GM08714 (cell line): ENCODE measurements at regions not wholly inside any gene's neighbourhood (a gene's known extent, or its start where the extent isn't known, plus 50 kb on each side); places are given as distances from the start of the nearest gene placed in this dataset.
"Not testable (repeated sequence)": the region's sequence is repeated elsewhere in the genome, so short reads cannot be mapped to it uniquely, and the experiment has no call there.

Experiments
- H3K4me3 ChIP-seq: fragments of 200-500 bp; sonication (Bioruptor generic); 2 replicates; pipeline ENCODE4 v1.5.1; 2014; ENCODE audit warnings: mild to moderate bottlenecking, low read length, inconsistent platforms
- ZNF274 ChIP-seq: IDR thresholded peaks from 2 replicates; pipeline ENCODE4 v1.6.1; 2012; ENCODE audit warnings: mild to moderate bottlenecking, low read depth, low read length

- no peak for TF ChIP-seq ZNF274
- no peak overlapping the region for H3K4me3 ChIP-seq
Observed at GRCh38 chr12:25615119-25615518, 62.0 kb upstream of the LMNTD1 start.

DNA sequence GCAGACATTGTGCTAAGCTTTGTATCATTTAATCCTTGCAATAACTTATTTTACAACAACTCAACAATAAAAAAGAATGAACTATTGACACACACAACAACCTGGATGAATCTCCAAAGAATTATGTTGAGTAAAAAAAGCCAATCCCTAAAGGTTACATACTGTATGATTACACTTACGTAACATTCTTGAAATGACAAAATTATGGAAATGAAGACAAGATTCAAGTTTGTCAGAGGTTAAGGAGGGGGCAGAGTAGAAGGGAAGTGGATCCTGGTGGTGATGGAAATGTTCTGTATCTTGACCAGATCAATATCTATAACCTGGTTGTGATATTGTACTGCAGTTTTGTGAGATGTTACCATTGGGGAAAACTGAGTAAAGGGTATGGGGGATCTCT lies 63.2 kb upstream of the LMNTD1 start:
- no peak for TF ChIP-seq ZNF274
- no peak overlapping the region for H3K4me3 ChIP-seq

GRCh38 chr12:25617991-25618390 lies 64.9 kb upstream of the LMNTD1 start:
- H3K4me3 ChIP-seq = no peak overlapping the region
- TF ChIP-seq ZNF274 = no peak

DNA sequence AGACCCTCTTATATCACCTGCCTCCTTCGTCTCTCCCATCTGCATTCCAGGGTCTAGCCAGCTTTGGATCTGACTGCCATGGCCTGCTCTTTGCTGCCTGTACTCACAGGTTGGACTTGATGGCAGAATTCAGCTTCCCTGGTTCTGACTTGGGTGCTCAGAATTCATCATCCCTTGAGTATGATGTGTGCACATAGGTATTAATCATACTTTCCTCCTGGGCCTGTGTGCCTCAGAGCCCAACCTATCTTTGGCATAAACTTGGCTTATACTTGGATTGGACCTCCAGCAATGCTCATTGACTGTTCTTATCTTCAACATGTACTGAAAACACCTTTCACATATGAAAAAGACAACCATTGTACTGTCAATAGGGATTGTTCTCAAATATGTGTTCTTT lies 70.7 kb upstream of the LMNTD1 start:
- no peak overlapping the region for H3K4me3 ChIP-seq
- TF ChIP-seq ZNF274 = no peak

DNA sequence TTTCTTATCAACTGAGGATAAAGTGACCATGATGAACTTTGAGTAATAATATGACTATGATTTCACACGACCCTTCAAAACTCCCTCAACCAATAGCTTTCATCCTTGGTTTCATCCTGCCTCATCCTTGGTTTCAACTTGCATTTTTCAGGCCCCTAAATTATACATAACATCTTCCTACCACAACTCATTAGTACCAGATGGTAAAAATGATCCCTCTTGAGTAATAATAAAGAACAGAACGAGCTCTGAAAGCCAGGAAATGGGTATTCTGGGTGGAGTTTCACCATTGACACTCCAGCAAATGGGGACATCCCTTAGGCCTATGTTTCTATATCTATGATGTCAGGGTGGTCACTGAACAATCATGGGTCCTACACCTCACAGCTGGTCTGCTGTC lies 72.1 kb upstream of the LMNTD1 start:
- no peak for TF ChIP-seq ZNF274
- no peak overlapping the region for H3K4me3 ChIP-seq

- H3K4me3 ChIP-seq = no peak overlapping the region
- TF ChIP-seq ZNF274 = no peak
Observed at GRCh38 chr12:25629341-25629740, 76.3 kb upstream of the LMNTD1 start.

GRCh38 chr12:25630735-25631515 lies 77.8 kb upstream of the LMNTD1 start:
- H3K4me3 ChIP-seq = not testable (repeated sequence)

- not testable (repeated sequence) for H3K4me3 ChIP-seq
Observed at GRCh38 chr12:25633149-25633548, 80.1 kb upstream of the LMNTD1 start.

DNA sequence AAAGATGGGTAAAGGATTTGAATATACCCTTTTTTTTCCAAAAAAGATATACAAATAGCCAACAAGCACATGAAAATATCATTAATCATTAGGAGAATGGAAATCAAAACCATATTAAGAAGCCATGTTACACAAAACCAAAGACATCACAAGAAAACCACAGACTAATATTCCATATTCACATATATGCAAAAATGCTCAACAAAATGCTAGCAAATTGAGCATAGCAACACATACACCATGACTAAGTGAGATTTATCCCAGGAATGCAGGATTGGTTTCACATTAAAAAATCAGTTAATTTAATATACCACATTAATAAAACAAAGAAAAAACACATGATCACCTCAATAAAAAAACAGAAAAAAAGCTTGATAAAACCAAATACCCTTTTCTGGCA lies 84.7 kb upstream of the LMNTD1 start:
- no peak overlapping the region for H3K4me3 ChIP-seq
- TF ChIP-seq ZNF274 = no peak

DNA sequence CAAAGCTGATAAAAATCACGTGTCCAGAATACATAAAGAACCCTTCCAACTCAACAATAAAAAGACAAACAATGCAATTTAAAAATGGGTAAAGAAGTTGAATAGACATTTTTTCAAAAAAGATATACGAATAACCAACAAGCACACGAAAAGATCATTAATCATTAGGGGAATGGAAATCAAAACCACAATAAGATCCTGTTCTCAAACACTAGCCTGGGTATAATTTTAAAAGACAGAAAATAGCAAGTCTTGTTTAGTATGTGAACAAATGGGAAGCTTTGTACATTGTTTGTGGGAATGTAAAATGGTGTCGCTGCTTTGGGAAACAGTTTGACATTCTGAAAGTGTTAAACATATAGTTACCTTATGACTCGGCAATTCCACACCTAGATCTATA lies 86.3 kb upstream of the LMNTD1 start:
- no peak for TF ChIP-seq ZNF274
- H3K4me3 ChIP-seq = no peak overlapping the region

DNA sequence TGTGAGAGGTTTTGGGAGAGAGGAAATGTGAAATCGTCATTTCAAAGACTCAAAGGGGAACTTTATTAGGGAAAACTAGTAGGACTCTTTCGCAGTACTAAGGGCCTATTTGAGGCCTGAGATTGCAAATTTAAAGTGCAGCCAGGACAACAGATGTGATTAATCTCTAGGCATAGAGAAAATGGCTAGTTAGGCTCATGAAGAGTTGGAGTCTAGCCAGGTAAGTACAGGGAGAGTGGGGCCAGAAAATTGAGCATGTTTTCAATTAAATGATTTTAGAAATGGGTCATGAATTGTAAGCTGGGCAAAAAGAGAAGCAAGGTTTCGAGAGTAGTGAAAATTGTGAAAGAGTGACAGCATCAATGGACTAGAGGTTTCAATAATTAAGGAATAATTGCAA lies 91.9 kb upstream of the LMNTD1 start:
- TF ChIP-seq ZNF274 = no peak
- no peak overlapping the region for H3K4me3 ChIP-seq

DNA sequence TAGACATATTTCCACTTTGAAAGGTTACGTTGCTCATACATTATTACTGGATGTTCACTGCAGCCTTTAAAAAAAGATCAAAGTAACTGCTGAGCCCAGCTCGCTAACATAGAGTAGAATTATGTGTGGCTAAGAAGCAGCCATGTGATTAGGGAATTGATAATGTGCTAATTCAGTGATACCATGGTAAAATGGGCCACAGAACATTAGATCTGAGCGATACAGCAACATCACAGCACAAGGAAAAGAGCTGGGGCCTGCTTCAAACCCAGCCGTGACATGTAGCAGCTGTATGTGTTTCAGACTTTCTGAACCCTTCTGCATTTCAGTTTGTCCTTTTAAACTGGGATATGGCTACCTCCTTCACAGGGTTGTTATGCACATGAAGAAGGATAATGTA lies 92.3 kb upstream of the LMNTD1 start:
- H3K4me3 ChIP-seq = no peak overlapping the region
- no peak for TF ChIP-seq ZNF274

GRCh38 chr12:25651931-25652330 lies 98.8 kb upstream of the LMNTD1 start:
- H3K4me3 ChIP-seq = no peak overlapping the region
- no peak for TF ChIP-seq ZNF274

GRCh38 chr12:25652371-25652770 lies 99.3 kb upstream of the LMNTD1 start:
- no peak overlapping the region for H3K4me3 ChIP-seq
- TF ChIP-seq ZNF274 = no peak

GRCh38 chr12:25653487-25654175 lies 100.5 kb upstream of the LMNTD1 start:
- no peak for TF ChIP-seq ZNF274
- H3K4me3 ChIP-seq = no peak overlapping the region

DNA sequence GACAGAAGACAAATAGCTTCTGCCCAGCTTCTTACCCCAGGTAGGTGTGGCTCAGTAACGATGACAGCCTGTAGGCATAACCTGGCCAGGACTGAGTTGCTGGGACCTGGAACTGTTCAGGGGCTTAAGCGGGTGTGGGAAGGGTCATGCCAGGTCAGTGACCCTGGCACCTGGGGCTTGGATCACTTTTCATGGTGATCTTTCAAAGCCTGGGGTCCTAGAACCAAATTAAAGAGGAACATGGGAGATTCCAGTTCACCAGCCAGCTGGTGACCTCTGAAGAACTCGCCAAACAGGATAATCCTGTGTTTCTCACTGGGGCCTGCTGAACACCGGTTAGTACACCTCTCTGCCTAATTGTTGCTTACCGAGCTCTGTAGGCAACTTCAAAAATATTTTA lies 102.6 kb upstream of the LMNTD1 start:
- no peak for TF ChIP-seq ZNF274
- H3K4me3 ChIP-seq = no peak overlapping the region

DNA sequence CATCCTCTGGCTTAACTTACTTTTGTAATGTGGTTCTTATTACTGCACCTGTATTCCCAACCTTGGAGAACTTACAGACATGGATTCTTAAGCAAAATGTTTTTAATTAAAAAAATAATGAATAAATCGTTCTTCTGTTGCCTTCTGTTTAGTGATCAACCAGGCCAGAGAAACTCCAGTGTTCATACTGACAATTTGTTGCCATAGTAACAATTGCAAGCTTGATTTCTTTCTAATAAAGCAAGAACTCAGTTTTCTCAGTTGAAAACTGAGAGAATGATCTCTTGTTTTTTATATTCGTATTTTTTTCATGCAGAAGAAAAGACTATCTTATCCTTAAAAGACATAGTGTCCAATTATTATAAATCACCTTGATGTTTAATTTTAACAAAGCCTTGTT lies 106.5 kb upstream of the LMNTD1 start:
- TF ChIP-seq ZNF274 = no peak
- H3K4me3 ChIP-seq = no peak overlapping the region
